H9 (cell line): ENCODE measurements at regions not wholly inside any gene's neighbourhood (a gene's known extent, or its start where the extent isn't known, plus 50 kb on each side); places are given as distances from the start of the nearest gene placed in this dataset.

Experiments
- DNase-seq: peaks from one replicate; pipeline ENCODE4 v3.0.0-alpha.2; 2017
- H2AFZ ChIP-seq: one replicate; pipeline ENCODE4 v1.6.1; 2013; ENCODE audit warnings: mild to moderate bottlenecking, low read length, control low read depth, moderate library complexity
- H2AK5ac ChIP-seq: 2 replicates; pipeline ENCODE4 v1.6.1; 2013; ENCODE audit warnings: low read length, control low read depth, mixed read lengths; ENCODE audit not compliant: insufficient read length
- H2BK120ac ChIP-seq: one replicate; pipeline ENCODE4 v1.6.1; 2013; ENCODE audit warnings: low read depth, mild to moderate bottlenecking, low read length, control low read depth, inconsistent platforms; ENCODE audit not compliant: poor library complexity, severe bottlenecking
- H2BK12ac ChIP-seq: 2 replicates; pipeline ENCODE4 v1.6.1; 2013; ENCODE audit warnings: low read length, control low read depth, mixed read lengths, low read depth; ENCODE audit not compliant: insufficient read length
- H2BK15ac ChIP-seq: 2 replicates; pipeline ENCODE4 v1.6.1; 2013; ENCODE audit warnings: low read depth, low read length, control low read depth
- H2BK20ac ChIP-seq: one replicate; pipeline ENCODE4 v1.6.1; 2013; ENCODE audit warnings: low read depth, mild to moderate bottlenecking, low read length, control low read depth, inconsistent platforms; ENCODE audit not compliant: poor library complexity, severe bottlenecking
- H2BK5ac ChIP-seq: 2 replicates; pipeline ENCODE4 v1.6.1; 2013; ENCODE audit warnings: low read length, control low read depth, mixed read lengths; ENCODE audit not compliant: insufficient read length
- H3K14ac ChIP-seq: 2 replicates; pipeline ENCODE4 v1.6.1; 2013; ENCODE audit warnings: low read length, control low read depth; ENCODE audit not compliant: insufficient read depth
- H3K18ac ChIP-seq: 2 replicates; pipeline ENCODE4 v1.6.1; 2013; ENCODE audit warnings: low read depth, mild to moderate bottlenecking, mixed read lengths, low read length, control low read depth; ENCODE audit not compliant: insufficient read length
- H3K23ac ChIP-seq: 2 replicates; pipeline ENCODE4 v1.6.1; 2013; ENCODE audit warnings: low read length, control low read depth, mixed read lengths, low read depth; ENCODE audit not compliant: insufficient read length
- H3K23me2 ChIP-seq: 2 replicates; pipeline ENCODE4 v1.6.1; 2013; ENCODE audit warnings: low read depth, mild to moderate bottlenecking, mixed read lengths, low read length, control low read depth; ENCODE audit not compliant: insufficient read length, poor library complexity, severe bottlenecking
- H3K27ac ChIP-seq: 2 replicates; pipeline ENCODE4 v1.5.1; 2013; ENCODE audit warnings: low read length, control low read depth, mixed read lengths, low read depth; ENCODE audit not compliant: insufficient read length
- H3K27me3 ChIP-seq: 2 replicates; pipeline ENCODE4 v1.6.1; 2013; ENCODE audit warnings: low read length, control low read depth, inconsistent platforms; ENCODE audit not compliant: insufficient read depth
- H3K4ac ChIP-seq: 2 replicates; pipeline ENCODE4 v1.6.1; 2013; ENCODE audit warnings: low read depth, mild to moderate bottlenecking, control low read depth, inconsistent platforms, low read length, moderate library complexity
- H3K4me1 ChIP-seq: 2 replicates; pipeline ENCODE4 v1.6.1; 2013; ENCODE audit warnings: low read length, control low read depth, inconsistent platforms; ENCODE audit not compliant: insufficient read depth
- H3K4me2 ChIP-seq: 2 replicates; pipeline ENCODE4 v1.6.1; 2013; ENCODE audit warnings: low read length, control low read depth, mixed read lengths; ENCODE audit not compliant: insufficient read length, insufficient read depth
- H3K56ac ChIP-seq: 2 replicates; pipeline ENCODE4 v1.6.1; 2013; ENCODE audit warnings: low read depth, mild to moderate bottlenecking, mixed read lengths, low read length, control low read depth; ENCODE audit not compliant: insufficient read length
- H3K79me1 ChIP-seq: 2 replicates; pipeline ENCODE4 v1.6.1; 2013; ENCODE audit warnings: low read depth, mild to moderate bottlenecking, moderate library complexity, low read length, control low read depth, inconsistent platforms; ENCODE audit not compliant: insufficient read depth, poor library complexity, severe bottlenecking
- H3K79me2 ChIP-seq: 2 replicates; pipeline ENCODE4 v1.6.1; 2013; ENCODE audit warnings: low read length, control low read depth, inconsistent platforms; ENCODE audit not compliant: insufficient read depth
- H3K9ac ChIP-seq: 2 replicates; pipeline ENCODE4 v1.6.1; 2013; ENCODE audit warnings: low read length, control low read depth, mixed read lengths; ENCODE audit not compliant: insufficient read length; ENCODE audit errors: extremely low read depth
- H3K9me3 ChIP-seq: one replicate; pipeline ENCODE4 v1.6.1; 2013; ENCODE audit warnings: low read depth, low read length, inconsistent platforms; ENCODE audit not compliant: control insufficient read depth
- H3T11ph ChIP-seq: one replicate; pipeline ENCODE4 v1.6.1; 2013; ENCODE audit warnings: mild to moderate bottlenecking, low read length, control low read depth, inconsistent platforms
- H4K20me1 ChIP-seq: one replicate; pipeline ENCODE4 v1.6.1; 2013; ENCODE audit not compliant: control insufficient read depth, insufficient read length, insufficient read depth
- H4K5ac ChIP-seq: 2 replicates; pipeline ENCODE4 v1.6.1; 2013; ENCODE audit warnings: low read depth, mild to moderate bottlenecking, mixed read lengths, low read length, control low read depth; ENCODE audit not compliant: insufficient read length
- H4K8ac ChIP-seq: replicated peaks from 2 replicates; pipeline ENCODE4 v1.6.1; 2013; ENCODE audit warnings: low read length, control low read depth, mixed read lengths, low read depth; ENCODE audit not compliant: insufficient read length
- H4K91ac ChIP-seq: 2 replicates; pipeline ENCODE4 v1.6.1; 2013; ENCODE audit warnings: low read depth, mild to moderate bottlenecking, moderate library complexity, mixed read lengths, low read length, control low read depth; ENCODE audit not compliant: insufficient read length
- H3K27ac Mint-ChIP-seq, 3 experiments: 2 replicates in 2 of 3; 3 replicates in 1 of 3; pipeline ENCODE4 v1.8.0; 2020 to 2021; ENCODE audit warnings: mixed read lengths in 3 of 3, mild to moderate bottlenecking in 1 of 3, moderate library complexity in 1 of 3
- H3K27me3 Mint-ChIP-seq: 2 replicates; pipeline ENCODE4 v1.8.0; 2021; ENCODE audit warnings: low read depth, mild to moderate bottlenecking, moderate library complexity, mixed read lengths
- H3K36me3 Mint-ChIP-seq, 3 experiments: 2 replicates in 2 of 3; 3 replicates in 1 of 3; pipeline ENCODE4 v1.8.0; 2020 to 2021; ENCODE audit warnings: low read depth in 3 of 3, mixed read lengths in 3 of 3; ENCODE audit not compliant: insufficient read depth in 1 of 3
- H3K4me1 Mint-ChIP-seq, 2 experiments: 2 replicates each; pipeline ENCODE4 v1.8.0; 2020; ENCODE audit warnings: mixed read lengths in 2 of 2
- H3K4me3 Mint-ChIP-seq, 2 experiments: 2 replicates in 1 of 2; 3 replicates in 1 of 2; pipeline ENCODE4 v1.8.0; 2020 to 2021; ENCODE audit warnings: mild to moderate bottlenecking in 2 of 2, mixed read lengths in 2 of 2, moderate library complexity in 1 of 2
- H3K9me3 Mint-ChIP-seq, 2 experiments: 2 replicates in 1 of 2; 3 replicates in 1 of 2; pipeline ENCODE4 v1.8.0; 2020; ENCODE audit warnings: mild to moderate bottlenecking in 2 of 2, mixed read lengths in 2 of 2, moderate library complexity in 1 of 2
- CTCF ChIP-seq: fragments of 200-600 bp; sonication (generic); conservative IDR thresholded peaks from 3 replicates; pipeline ENCODE4 v1.8.0; 2021; ENCODE audit warnings: antibody characterized with exemption, mild to moderate bottlenecking

GRCh38 chr2:5596868-5597267 is 95.3 kb upstream of the SOX11 start:
- no peaks in the 10 kb centered on the region; the same call in 1 of the 2 replicates for H3K27me3 Mint-ChIP-seq
- Histone ChIP-seq H3K23ac (no peak overlapping the region), H3K14ac (no peak overlapping the region; the same call in 1 of the 2 replicates), H3K4ac (no peak overlapping the region), H3K79me1 (no peaks in the 10 kb centered on the region), H2BK12ac (no peak overlapping the region), H3K9ac (no peak overlapping the region), H2AFZ (no peak overlapping the region), H3K27ac (no peak overlapping the region), H3K79me2 (no peaks in the 10 kb centered on the region), H3K27me3 (no peaks in the 10 kb centered on the region), H4K91ac (no peak overlapping the region), H3K4me1 (no peaks in the 10 kb centered on the region), H3K9me3 (no peaks in the 10 kb centered on the region), H3K4me2 (no peak overlapping the region), H3K56ac (no peak overlapping the region), H2BK5ac (no peak overlapping the region), H4K20me1 (no peaks in the 10 kb centered on the region), H3K23me2 (no peaks in the 10 kb centered on the region), H3T11ph (no peak overlapping the region), H2BK20ac (no peak overlapping the region), H4K8ac (no peak overlapping the region), H2BK120ac (no peak overlapping the region), H2AK5ac (no peak overlapping the region), H2BK15ac (no peak overlapping the region), H3K18ac (no peak overlapping the region), H4K5ac (no peak overlapping the region)
- H3K9me3 Mint-ChIP-seq = peaks cover 0 to under 1% of the 10 kb centered on the region in 2 experiments; a peak in 1 of 5 replicates
- H3K36me3 Mint-ChIP-seq = peaks cover 0 to under 1% (median 0%) of the 10 kb centered on the region in 3 experiments; a peak in 1 of 7 replicates
- no peaks in the 10 kb centered on the region for H3K4me1 Mint-ChIP-seq
- no peak overlapping the region for H3K4me3 Mint-ChIP-seq
- H3K27ac Mint-ChIP-seq = no peak overlapping the region
- TF ChIP-seq CTCF = no peak
- DNase-seq = no peak
